Spleen (tissue), 7 donors: ENCODE measurements at regions not wholly inside any gene's neighbourhood (a gene's known extent, or its start where the extent isn't known, plus 50 kb on each side); places are given as distances from the start of the nearest gene placed in this dataset.

Source experiments
- CTCF ChIP-seq, 11 experiments: fragments of 200-600 bp in 7 of 11; fragments of 450-650 bp in 4 of 11; sonication (generic) in 4 of 11; IDR thresholded peaks in 8 of 11; conservative IDR thresholded peaks in 3 of 11; 1 replicate in 7 of 11; 2 replicates in 4 of 11; pipeline versions ENCODE4 v1.4.0 to v1.8.0; 2016 to 2021; ENCODE audit warnings: antibody characterized with exemption in 11 of 11, inconsistent platforms in 4 of 11, mild to moderate bottlenecking in 1 of 11
- POLR2AphosphoS5 ChIP-seq, 3 donors: sonication (generic); formaldehyde crosslinking; IDR thresholded peaks; one replicate each; pipeline ENCODE4 v1.5.1; 2017; ENCODE audit warnings: antibody characterized with exemption in 3 of 3
- donor health status: DM: no; HTN: no; CAD: no; lungs with moderate emphysema.
- donor health status: DM: no; HTN: no; CAD: no.
- donor health status: DM: no; HTN: no; CAD: no.

- TF ChIP-seq CTCF (IDR thresholded peaks at IDR 0.05 in 8 of 11, conservative IDR thresholded peaks at IDR 0.05 in 3 of 11): no peak
- TF ChIP-seq POLR2AphosphoS5 (IDR thresholded peaks at IDR 0.05): no peak
These were observed 67.3 kb downstream of the POU5F2 start for GRCh38 chr5:93674138-93674537.
